Body of pancreas (tissue), 4 donors: ENCODE measurements at regions not wholly inside any gene's neighbourhood (a gene's known extent, or its start where the extent isn't known, plus 50 kb on each side); places are given as distances from the start of the nearest gene placed in this dataset.

Experiments
- ATAC-seq: fragments of 150-250 bp; one replicate; pipeline ENCODE4 v1.9.1; 2016
- DNase-seq, 4 donors: peaks; one replicate each; pipeline ENCODE4 v3.0.0-alpha.2; 2019
- H3K27ac ChIP-seq, 4 donors: fragments of 200-600 bp; sonication (generic); 1 replicate in 3 of 4; 2 replicates in 1 of 4; pipeline versions ENCODE4 v1.5.1 to v1.6.1; 2016 to 2019; ENCODE audit warnings: mild to moderate bottlenecking in 1 of 4, mixed read lengths in 1 of 4, moderate library complexity in 1 of 4
- H3K27me3 ChIP-seq, 2 donors: fragments of 200-600 bp; sonication (generic); one replicate each; pipeline ENCODE4 v1.6.0; 2016; ENCODE audit warnings: mild to moderate bottlenecking in 1 of 2
- H3K36me3 ChIP-seq, 2 donors: fragments of 200-600 bp; sonication (generic); replicated peaks in 1 of 2; 2 replicates each; pipeline ENCODE4 v1.5.1; 2016; ENCODE audit warnings: low read depth in 2 of 2; ENCODE audit not compliant: insufficient read depth in 1 of 2
- H3K4me1 ChIP-seq: fragments of 200-600 bp; sonication (generic); one replicate; pipeline ENCODE4 v1.6.0; 2016
- H3K4me3 ChIP-seq, 2 donors: fragments of 200-600 bp; sonication (generic); 1 replicate in 1 of 2; 2 replicates in 1 of 2; pipeline ENCODE4 v1.5.1; 2016 to 2019
- H3K9me3 ChIP-seq, 3 donors: fragments of 200-600 bp; sonication (generic); 1 replicate in 2 of 3; 2 replicates in 1 of 3; pipeline ENCODE4 v1.5.1; 2016
- CTCF ChIP-seq, 7 experiments: fragments of 450-650 bp in 4 of 7; fragments of 200-600 bp in 3 of 7; sonication (generic) in 3 of 7; IDR thresholded peaks; one replicate each; pipeline ENCODE4 v1.5.1; 2016 to 2019; ENCODE audit warnings: antibody characterized with exemption in 7 of 7
- POLR2A ChIP-seq, 3 donors: fragments of 450-650 bp; IDR thresholded peaks; one replicate each; pipeline ENCODE4 v1.6.1; 2016; ENCODE audit warnings: antibody characterized with exemption in 3 of 3, mild to moderate bottlenecking in 2 of 3
- WGBS, 2 donors: methylation state at CpG; one replicate each; pipeline ENCODE4 v1.1.5; 2017; 5-methylcytosine and 5-hydroxymethylcytosine counted together
- intact Hi-C: fragments of 100-400 bp; cut with DNase I; formaldehyde crosslinking; loops from one replicate; pipeline ENCODE4 v1.15.1; 2023

- TF ChIP-seq CTCF (IDR thresholded peaks at IDR 0.05) (no peak), POLR2A (IDR thresholded peaks at IDR 0.05) (no peak)
Measured at GRCh38 chr6:163992056-163992455, 577.5 kb downstream of the QKI start.

GRCh38 chr6:163991321-163991720 lies 576.8 kb downstream of the QKI start:
- no peak for DNase-seq
- intact Hi-C loops: no loop called here
- Histone ChIP-seq H3K4me1 (peaks cover under 1% of the 10 kb centered on the region), H3K27ac (no peak overlapping the region), H3K9me3 (no peaks in the 10 kb centered on the region), H3K4me3 (no peak overlapping the region), H3K27me3 (no peaks in the 10 kb centered on the region), H3K36me3 (no peaks in the 10 kb centered on the region)
- TF ChIP-seq POLR2A (IDR thresholded peaks at IDR 0.05): no peak
- ATAC-seq: no peak
- WGBS, 2 donors: 55 to 68% methylated on average over 4 of the region's 4 CpGs

More at GRCh38 chr6:163992056-163992455, 577.5 kb downstream of the QKI start:
- DNase-seq: no peak
- Histone ChIP-seq H3K27me3 (no peaks in the 10 kb centered on the region), H3K4me3 (no peak overlapping the region), H3K9me3 (no peaks in the 10 kb centered on the region), H3K4me1 (no peaks in the 10 kb centered on the region), H3K36me3 (no peaks in the 10 kb centered on the region), H3K27ac (no peak overlapping the region)
- intact Hi-C loops: no loop called here
- no peak for ATAC-seq

- Histone ChIP-seq H3K4me3 (no peak overlapping the region), H3K36me3 (no peaks in the 10 kb centered on the region), H3K4me1 (peaks cover 5% of the 10 kb centered on the region), H3K9me3 (no peaks in the 10 kb centered on the region), H3K27me3 (no peaks in the 10 kb centered on the region), H3K27ac (peak overlapping the region in 2 of 4 donors; percentile 12 to 54)
- peak; percentile 66 for ATAC-seq
- WGBS, 2 donors: 43 to 53% methylated on average over 5 of the region's 5 CpGs
- intact Hi-C loops: no loop called here
- DNase-seq: peak in 2 of 4 donors; percentile 19 to 24
- no peak for TF ChIP-seq POLR2A (IDR thresholded peaks at IDR 0.05)
- TF ChIP-seq CTCF (IDR thresholded peaks at IDR 0.05): no peak
Measured at GRCh38 chr6:163986313-163986712, 571.8 kb downstream of the QKI start.

GRCh38 chr6:163985710-163986109 lies 571.2 kb downstream of the QKI start:
- peak overlapping the region in 2 of 4 donors; percentile 12 to 54 for H3K27ac ChIP-seq
- peak; percentile 69 for ATAC-seq
- peak in 3 of 4 donors; percentile 18 to 43 (median 41) for DNase-seq
- no peak overlapping the region for H3K4me3 ChIP-seq
- no peak for TF ChIP-seq POLR2A (IDR thresholded peaks at IDR 0.05)
- TF ChIP-seq CTCF (IDR thresholded peaks at IDR 0.05): no peak
- H3K36me3 ChIP-seq: no peaks in the 10 kb centered on the region
- no peaks in the 10 kb centered on the region for H3K27me3 ChIP-seq
- WGBS, 2 donors: 40 to 48% methylated on average over 9 to 11 of the region's 11 CpGs
- no peaks in the 10 kb centered on the region for H3K9me3 ChIP-seq
- intact Hi-C loops: no loop called here
- H3K4me1 ChIP-seq: peaks cover 5% of the 10 kb centered on the region

GRCh38 chr6:163985040-163985439 lies 570.5 kb downstream of the QKI start:
- DNase-seq: no peak
- no peak for ATAC-seq
- Histone ChIP-seq H3K36me3 (no peaks in the 10 kb centered on the region), H3K9me3 (no peaks in the 10 kb centered on the region), H3K4me3 (no peak overlapping the region), H3K4me1 (peaks cover 5% of the 10 kb centered on the region), H3K27me3 (no peaks in the 10 kb centered on the region), H3K27ac (no peak overlapping the region)
- 44 to 93% methylated on average over 1 of the region's 1 CpG for WGBS, 2 donors
- intact Hi-C loops: no loop called here
- TF ChIP-seq CTCF (IDR thresholded peaks at IDR 0.05): no peak
- TF ChIP-seq POLR2A (IDR thresholded peaks at IDR 0.05): no peak
